Myocyte (in vitro differentiated cells): ENCODE measurements at regions not wholly inside any gene's neighbourhood (a gene's known extent, or its start where the extent isn't known, plus 50 kb on each side); places are given as distances from the start of the nearest gene placed in this dataset.
A peak's percentile ranks its signal among the peaks of the same experiment; 100 is the strongest.
"Not testable (repeated sequence)": the region's sequence is repeated elsewhere in the genome, so short reads cannot be mapped to it uniquely, and the experiment has no call there.

Experiments
- DNase-seq: peaks from one replicate; pipeline ENCODE4 v3.0.0-alpha.2; 2012; ENCODE audit warnings: low read depth

GRCh38 chr17:33560871-33561270 is 267.8 kb upstream of the ASIC2 start:
- no peak for DNase-seq

- no peak for DNase-seq
Observed at GRCh38 chr17:33561569-33562334, 268.7 kb upstream of the ASIC2 start.

GRCh38 chr17:33562792-33563191 is 269.7 kb upstream of the ASIC2 start:
- DNase-seq, result peak; percentile 22

GRCh38 chr17:33564146-33564545 is 271.1 kb upstream of the ASIC2 start:
- DNase-seq, result no peak

- no peak for DNase-seq
Observed at GRCh38 chr17:33567223-33567622, 274.1 kb upstream of the ASIC2 start.

GRCh38 chr17:33572615-33573014 is 279.5 kb upstream of the ASIC2 start:
- DNase-seq, result peak; percentile 36

- no peak for DNase-seq
Observed at GRCh38 chr17:33574942-33575445, 281.9 kb upstream of the ASIC2 start.

- not testable (repeated sequence) for DNase-seq
Observed at GRCh38 chr17:33579740-33580139, 286.6 kb upstream of the ASIC2 start.

- no peak for DNase-seq
Observed at GRCh38 chr17:33580215-33580614, 287.1 kb upstream of the ASIC2 start.

GRCh38 chr17:33582661-33583060 is 289.6 kb upstream of the ASIC2 start:
- DNase-seq, result no peak

- DNase-seq, result no peak
Observed at GRCh38 chr17:33583518-33584417, 290.7 kb upstream of the ASIC2 start.

GRCh38 chr17:33593991-33594390 is 300.9 kb upstream of the ASIC2 start:
- DNase-seq, result no peak

GRCh38 chr17:33595828-33596227 is 302.7 kb upstream of the ASIC2 start:
- no peak for DNase-seq

GRCh38 chr17:33596899-33597298 is 303.8 kb upstream of the ASIC2 start:
- peak; percentile 15 for DNase-seq

- no peak for DNase-seq
Observed at GRCh38 chr17:33598797-33599196, 305.7 kb upstream of the ASIC2 start.

GRCh38 chr17:33602981-33603380 is 309.9 kb upstream of the ASIC2 start:
- DNase-seq, result no peak

- no peak for DNase-seq
Observed at GRCh38 chr17:33603789-33604188, 310.7 kb upstream of the ASIC2 start.

GRCh38 chr17:33611532-33611931 is 318.4 kb upstream of the ASIC2 start:
- no peak for DNase-seq

GRCh38 chr17:33615861-33616260 is 322.8 kb upstream of the ASIC2 start:
- no peak for DNase-seq

- no peak for DNase-seq
Observed at GRCh38 chr17:33623841-33624240, 330.7 kb upstream of the ASIC2 start.

GRCh38 chr17:33628500-33629346 is 335.6 kb upstream of the ASIC2 start:
- no peak for DNase-seq
